HG03439 (cell line): ENCODE measurements at regions not wholly inside any gene's neighbourhood (a gene's known extent, or its start where the extent isn't known, plus 50 kb on each side); places are given as distances from the start of the nearest gene placed in this dataset.

ENCODE experiments used
- ATAC-seq: cut with Tn5 transposase; IDR thresholded peaks from one replicate; pipeline ENCODE4 v1.9.1; 2021; ENCODE audit warnings: mild to moderate bottlenecking, moderate library complexity; ENCODE audit not compliant: unreplicated experiment

DNA sequence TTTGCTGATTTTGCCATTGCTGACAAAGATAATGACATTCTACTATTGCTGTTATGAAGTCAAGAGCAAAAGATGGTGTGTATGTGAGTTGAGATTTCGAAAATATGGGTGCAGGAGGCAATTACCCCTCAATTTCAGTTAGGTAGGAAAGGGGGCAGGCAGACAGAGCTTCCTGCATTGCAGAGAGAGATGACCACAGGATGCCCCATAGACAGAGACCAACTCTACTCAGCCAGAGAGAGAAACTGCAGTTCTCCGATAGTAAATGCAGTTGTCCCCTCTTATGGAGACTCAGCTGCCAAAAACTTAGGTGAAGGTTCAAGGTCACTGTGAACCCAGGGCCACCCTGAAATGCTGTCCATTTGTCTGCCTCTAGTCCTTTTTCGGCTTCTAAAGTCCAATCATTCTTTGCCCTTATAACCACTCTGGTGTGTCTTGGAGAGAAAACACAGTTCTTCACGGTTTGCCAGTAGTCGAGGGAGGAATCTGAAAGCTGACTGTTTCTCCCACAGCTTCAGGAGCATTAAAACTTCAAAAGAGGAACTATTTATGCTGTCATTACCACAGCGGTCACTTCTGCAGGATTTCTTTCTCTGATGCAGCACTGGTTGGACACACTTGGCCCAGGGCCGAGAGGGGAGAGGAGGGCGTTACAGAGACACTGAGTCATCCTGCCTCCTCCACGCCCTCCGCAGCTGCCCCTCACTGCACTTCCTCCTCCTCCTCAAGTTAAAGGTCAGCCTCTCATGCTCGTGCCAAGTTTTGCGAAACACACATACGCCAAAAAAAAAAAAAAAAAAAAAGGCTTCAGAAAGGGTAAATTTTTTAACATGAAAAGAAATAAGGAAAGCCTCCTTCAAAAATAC lies 264.3 kb downstream of the FOXO1 start:
- peak; percentile 86 for ATAC-seq

DNA sequence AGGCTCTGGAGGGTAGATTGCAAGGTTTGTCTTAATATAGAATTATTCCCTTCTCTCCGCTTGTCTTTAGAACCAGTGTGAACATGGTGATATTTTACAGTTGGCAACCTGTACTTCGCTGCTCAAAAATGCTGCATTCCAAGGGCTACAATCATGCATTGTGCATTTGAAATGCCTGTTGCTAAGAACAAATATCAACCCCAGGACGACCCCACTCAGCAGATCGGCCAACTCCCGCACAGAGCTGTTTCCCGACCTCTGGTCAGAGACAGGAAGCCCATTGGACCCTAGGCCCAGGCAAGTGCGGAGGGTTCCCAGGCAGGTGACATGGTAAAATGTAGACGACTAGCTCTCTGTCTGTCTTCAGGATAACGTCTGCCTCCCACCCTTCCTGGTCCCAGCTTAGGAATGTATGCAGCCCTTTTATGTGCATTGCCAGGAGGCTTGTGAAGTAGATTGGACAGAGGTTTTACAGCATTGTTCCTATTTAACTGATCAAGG lies 263.5 kb downstream of the FOXO1 start:
- ATAC-seq, result no peak

DNA sequence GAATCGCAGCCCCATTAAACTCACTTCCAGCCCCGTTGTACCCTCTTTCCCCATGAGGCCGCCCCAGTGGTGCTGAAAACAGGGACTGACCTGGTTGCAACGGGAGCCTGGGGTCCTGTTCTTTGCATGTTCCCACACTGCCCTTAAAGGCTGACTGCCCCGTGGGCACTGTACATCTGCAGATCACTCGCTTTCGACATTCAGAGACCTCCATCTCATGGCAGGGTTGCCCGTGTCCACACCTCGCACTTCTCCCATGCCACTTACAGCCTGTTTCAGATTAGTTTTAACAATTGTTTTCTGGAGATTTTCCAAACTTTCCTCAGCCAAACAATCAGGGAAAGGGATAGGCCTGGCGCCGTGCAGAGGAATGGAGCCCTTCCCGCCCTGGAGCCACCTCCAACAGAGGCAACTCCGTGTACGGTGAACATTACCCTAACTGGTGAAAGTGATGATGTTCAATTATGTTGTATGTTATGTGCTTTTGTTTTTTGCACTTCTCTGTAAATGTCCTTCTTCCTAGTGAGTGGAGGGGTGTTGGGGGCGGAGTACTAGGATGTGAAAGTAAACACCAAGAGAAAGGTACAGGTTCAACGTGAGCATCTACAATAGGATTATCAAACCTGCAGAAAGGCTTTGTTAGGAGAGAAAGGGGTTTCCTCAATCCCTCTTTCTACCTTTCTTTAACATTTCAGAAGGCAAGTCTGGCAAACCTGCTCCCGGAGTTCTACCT lies 262.8 kb downstream of the FOXO1 start:
- ATAC-seq, result no peak

DNA sequence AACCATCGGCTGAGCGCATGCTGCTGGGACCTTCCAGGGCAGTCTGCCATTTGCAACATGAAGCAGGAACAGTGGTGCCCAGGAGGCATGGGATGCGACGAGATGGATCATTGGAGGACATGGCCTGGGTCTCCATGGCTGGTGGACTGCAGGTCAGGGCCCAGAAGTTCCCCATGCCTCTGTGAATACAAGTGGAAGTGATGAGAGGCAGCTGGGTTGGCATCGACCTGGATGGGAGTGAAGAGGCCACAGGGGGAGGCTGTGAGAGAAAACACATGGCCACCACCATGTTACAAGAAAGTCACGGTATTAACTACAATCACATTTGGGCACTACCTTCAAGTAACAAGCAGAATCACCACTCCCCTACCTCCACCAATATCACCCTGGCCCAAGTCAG lies 262.0 kb downstream of the FOXO1 start:
- ATAC-seq, result no peak

DNA sequence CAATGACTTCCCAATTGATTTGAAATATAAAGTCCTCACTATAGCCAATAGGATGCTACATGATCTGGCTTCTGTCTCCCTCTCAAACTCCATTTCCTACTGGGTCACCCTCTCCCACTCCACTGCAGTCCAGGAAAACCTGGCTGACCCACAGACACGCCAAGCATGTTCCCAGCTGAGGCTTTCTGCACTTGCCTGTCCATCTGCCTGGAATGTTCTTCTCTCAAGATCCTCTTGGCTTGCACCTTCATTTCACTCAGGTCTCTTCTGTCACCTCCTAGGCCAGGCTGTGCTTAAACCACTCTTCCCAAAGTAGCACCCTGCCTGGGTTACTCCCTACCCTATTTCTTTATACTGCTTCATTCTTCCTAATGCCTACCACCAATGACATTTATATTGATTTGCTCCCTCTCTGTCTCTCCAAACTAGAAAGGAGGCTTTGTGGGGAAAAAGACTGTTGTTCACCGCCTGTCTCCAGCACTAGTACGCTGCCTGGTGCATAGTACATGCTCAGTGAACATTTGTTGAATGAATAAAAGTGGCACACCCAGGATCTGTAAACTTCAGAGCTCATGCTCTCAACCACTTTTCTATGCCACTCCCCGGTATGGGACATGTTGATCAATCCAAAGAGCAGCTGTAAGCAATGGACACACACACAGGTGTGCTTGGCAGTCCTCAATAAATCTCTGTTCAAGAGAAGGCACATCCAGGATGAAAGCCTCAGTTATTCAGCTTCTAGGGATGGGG lies 261.3 kb downstream of the FOXO1 start:
- no peak for ATAC-seq

DNA sequence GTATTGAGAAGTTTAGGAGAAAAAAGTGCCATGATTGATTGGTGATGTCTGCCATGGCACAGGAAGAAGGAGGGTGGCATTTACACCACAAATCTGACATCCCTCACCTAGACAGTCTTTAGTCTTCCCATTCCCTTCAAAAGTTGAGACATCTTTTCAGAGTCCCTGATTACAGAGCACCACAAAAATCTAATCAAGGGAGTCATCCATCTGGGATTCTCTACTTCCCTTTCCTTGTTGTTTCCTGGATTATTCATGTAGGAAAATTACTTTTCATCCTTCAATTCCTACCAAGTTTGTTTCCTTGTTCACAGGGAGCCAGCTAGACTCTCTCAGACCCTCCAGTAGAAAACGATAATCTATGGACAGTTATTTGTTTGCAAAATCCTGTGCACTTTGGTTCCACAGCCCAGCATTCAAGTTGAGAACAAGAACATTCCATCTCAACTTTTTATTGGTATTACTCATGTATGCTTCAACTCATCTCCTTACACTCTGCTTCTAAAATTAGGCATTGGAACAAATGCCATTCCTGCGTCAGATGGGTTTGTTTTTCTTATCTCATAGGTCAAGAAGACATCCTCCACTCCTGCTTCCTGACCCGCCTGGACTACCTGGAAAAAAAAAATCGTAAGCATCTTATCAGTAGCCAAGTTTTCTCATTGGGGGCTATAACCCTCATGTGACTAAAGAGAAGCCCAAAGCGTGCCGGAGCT lies 259.9 kb downstream of the FOXO1 start:
- no peak for ATAC-seq

DNA sequence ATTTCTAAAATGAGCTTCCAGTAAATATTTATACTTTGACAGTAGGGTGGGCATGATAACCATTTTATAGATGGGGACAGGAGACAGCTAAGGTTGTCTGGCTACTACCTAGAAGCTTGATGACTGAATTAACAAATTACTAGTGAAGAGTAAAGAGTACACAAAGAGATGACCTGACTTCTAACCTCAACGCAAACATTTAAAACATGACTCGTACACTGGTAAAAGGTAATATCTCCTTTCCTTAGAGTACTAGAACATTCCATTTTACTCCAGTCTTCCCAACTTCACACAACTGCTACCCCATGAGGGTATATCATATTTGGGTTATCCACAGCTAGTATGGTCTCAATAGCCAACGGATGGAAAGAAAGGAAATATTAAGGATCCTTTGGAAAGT lies 258.9 kb downstream of the FOXO1 start:
- no peak for ATAC-seq

DNA sequence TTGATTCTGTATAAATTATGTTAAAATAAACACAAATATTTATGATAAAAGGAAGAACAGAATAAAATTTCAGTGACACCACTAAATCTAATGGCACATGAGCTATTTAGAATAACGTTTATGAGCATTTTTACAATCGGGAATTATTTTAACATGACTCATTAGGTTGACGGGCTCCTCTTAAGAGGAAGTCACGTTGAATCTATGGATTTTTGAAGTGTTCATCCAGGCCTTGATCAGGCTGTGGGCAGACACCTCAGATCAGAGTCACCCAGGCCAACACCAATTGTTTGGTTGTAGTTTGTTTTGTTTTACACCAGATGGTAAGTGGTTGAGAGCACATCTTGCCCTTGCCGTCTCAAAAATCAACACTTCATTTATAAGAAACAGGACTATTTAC lies 257.8 kb downstream of the FOXO1 start:
- no peak for ATAC-seq

DNA sequence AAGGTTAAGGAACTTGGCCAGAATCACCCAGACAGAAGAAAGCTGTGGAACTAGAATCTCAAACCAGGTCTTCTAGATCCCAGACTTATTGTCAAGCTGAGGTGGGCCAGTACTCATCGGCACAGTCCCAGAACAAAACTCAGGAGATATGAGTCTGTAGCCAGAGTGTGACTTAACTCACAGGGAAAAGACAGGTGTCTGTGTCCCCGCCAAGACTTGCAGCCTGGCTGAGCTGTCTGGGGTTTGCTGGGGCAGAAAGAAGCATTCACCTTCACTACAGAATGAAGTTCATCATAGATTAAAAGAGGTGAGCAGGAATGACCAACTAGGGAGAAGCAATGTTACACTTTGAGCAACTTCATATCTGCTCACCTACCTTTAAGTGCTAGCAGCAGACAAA lies 257.2 kb downstream of the FOXO1 start:
- no peak for ATAC-seq

DNA sequence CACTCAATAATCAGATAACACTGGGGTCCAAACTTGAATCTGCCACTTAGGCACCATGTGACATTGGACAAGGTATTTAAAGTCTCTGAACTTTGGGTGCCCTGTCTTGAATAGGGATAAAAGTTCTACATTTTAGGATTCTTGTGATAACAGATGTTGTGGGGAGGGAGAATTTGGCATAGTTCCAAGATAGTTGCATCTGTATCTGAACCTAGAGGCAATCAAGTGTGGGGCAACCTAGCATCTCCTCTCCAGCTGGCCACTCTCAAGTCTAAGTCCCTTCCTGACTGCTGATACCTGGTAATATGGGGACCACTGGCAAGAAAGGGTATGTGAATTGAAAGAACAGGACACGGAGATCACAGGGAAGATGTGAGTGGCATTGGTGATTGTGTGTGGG lies 256.1 kb downstream of the FOXO1 start:
- ATAC-seq, result no peak

DNA sequence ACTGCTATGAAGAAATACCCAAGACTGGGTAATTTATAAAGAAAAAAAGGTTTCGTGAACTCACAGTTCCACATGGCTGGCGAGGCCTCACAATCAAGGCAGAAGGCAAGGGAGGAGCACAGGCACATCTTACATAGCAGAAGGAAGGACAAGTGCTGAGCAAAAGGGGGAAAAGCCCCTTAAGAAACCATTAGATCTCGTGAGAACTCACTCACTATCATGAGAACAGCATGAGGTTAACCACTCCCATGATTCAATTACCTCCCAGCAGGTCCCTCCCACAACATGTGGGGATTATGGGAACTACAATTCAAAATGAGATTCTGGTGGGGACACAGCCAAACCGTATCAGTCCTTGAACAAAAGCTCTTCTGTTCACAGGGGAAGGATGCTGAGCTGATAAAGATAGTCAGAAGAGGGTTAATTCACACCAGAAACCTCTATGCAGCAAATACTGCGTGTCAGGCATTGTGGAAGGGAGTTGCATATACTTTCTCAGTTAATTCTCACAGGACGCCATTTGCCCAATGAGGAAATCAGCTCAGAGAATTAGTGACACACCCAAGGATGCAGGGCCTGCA lies 246.2 kb downstream of the FOXO1 start:
- ATAC-seq, result no peak

DNA sequence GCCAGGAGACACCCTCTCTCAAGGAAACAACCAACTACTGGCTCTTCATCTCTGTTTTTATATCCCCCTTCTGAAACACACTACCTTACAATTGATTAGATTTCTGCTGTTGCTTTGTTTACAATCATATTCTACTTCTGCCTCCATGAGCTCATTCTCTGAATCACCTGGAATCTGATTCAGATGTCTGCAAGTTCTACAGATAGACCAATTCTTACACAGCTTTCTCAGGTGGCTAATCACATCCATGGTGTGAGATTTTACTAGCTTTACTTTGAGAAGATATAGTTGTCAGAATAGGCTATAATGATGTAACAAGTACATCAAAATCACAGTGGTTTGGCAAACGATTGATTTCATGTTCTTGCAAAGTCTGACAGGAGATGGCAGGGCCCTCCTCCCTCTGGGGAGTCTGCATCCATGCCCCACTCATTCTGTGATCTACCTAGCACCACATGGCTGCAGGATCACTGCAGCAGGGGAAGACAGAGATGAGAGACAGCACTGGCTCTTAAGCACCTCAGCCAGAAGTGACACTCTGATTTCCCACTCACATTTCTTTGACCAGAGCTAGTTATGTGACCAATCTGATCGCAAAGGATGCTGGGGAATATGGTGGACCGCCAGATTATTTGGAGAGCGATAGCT lies 243.7 kb downstream of the FOXO1 start:
- ATAC-seq, result no peak

DNA sequence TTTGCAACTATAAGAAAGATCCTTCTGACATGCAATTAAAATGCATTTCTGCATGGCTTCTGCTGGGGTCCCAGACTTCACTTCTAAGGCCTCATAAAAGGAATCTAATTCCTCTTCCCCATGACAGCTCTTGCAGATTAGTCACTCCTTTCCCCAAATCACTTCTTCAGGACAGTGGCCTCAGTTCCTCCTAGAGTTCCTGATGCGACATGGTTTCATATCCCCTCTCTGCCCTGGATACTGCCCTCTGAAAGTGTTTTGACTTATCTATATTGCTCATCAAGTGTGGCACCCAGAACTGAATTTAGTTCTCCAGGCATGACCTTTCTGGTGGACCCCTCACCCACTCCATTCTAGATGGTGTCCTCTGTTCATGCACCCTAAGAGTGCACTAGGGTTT lies 238.1 kb downstream of the FOXO1 start:
- no peak for ATAC-seq

DNA sequence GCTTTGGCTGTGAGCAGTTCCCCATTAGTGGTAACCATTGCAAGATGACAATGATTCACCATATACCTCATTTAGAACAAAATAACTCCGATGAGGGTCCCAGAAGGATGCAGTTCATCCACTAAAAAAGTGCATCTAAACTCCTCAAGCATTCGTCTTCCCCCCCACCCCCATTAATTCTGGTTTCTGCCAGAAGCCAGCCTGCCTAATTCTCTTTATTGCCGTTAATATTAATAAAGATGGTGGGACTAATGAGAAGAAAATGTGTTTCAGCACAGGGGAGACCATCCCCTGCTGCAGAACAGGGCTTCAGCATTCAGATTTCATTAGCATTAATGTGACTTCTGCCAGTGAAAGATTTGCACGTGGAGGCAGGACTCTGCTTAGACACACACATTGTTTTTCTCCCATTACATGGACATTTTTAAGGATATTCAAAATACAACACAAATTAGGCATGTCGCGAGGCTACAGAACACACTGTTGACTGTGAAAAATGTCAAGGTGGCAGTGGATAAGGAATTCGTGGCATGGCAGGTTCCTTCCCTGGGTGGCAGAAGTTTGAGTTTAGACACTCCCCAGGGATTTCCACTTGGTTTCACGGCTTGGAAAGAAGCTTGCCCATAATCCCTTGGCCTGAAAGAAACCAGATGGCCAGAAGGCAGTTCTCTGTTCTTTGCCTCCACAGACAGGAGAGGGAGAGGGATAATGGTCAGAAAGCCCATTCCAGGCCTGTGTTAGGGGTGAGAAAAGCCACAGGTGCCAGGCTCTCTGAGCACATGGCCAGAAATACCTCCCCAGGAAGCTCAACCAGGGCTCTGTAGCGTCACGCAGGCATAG lies 236.5 kb downstream of the FOXO1 start:
- ATAC-seq, result no peak

DNA sequence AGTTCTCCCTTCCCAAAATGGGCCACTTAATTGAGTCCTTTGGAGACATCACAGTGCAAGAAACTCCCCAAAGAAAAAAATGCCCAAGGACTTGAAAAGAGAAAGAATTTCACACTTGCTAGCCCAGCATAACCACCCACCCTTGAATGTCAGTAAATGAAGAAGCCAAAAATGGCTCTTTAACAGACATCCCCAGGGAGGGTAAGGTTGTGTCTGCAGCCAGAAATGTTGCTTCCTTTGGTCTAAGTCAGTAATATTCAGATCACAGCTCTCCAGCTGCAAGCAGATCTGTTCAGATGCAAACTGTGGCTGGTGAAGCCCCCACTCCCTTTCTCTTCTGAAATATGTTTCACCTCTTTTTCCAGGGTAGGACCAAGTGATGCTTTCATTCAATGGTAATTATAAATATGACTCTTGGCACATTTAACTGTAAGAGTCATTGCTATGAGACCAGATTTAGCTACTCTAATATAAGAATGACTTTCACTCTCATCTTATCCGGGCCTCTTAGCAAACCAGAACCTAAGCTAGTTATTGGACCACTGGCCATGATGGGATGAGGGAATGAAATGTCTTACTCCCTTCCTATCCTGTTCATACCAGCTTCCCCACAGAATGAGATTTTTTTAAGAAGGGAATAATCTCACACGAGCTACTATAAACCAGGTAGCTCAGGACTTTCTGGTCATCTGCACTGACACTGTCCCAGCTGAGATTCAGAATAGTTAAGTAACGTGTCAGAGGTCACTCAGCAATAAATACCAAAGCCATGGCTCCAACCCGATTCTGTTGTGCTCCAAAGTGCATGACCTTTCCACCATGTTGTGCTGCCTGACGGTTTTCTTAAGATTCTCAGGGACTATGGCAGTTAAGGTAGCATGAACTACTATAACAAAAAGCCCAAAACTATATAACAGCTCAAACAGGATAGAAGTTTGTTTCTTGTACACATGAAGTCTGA lies 234.1 kb downstream of the FOXO1 start:
- ATAC-seq, result peak; percentile 64

DNA sequence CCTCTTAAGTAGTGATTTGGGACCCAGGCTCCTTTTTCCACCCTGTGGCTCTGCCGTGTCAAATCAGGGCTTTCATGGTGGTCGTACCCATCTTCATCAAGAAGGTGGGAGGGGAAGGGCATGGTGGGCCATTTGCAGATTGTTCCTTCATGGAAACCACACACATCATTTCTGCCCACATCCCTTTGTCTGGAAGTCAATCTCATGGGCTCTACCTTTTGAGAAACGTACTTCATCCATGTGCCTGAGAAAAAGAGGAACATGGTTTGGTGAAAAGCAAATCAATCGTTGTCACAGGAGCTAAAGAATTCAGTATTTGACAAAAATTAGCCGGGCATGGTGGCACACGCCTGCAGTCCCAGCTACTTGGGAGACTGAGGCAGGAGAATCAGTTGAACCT lies 233.4 kb downstream of the FOXO1 start:
- no peak for ATAC-seq

DNA sequence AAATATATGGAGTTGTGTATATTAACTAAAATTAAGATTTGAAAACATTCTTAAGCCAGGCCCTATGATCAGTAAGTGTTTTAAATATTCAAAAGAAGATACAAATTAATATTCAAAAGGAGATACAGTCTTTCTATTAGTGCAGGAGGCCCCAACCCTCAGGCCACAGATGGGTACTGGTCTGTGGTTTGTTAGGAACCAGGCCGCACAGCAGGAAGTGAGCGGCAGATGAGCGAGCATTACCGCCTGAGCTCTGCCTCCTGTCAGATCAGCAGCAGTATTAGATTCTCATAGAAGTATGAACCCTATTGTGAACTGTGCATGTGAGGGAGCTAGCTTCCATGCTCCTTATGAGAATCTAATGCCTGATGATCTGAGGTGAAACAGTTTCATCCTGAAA lies 232.9 kb downstream of the FOXO1 start:
- ATAC-seq, result no peak
